ENCODE measurements at regions not wholly inside any gene's neighbourhood (a gene's known extent, or its start where the extent isn't known, plus 50 kb on each side); places are given as distances from the start of the nearest gene placed in this dataset.

- no peak overlapping the region; the same call in 2 of the 3 replicates for H3K4me2 ChIP-seq
- peaks cover 39% of the 10 kb centered on the region for H3K4me1 ChIP-seq
- FAIRE-seq: no peak
- TF ChIP-seq HOXB5 (CRISPR knock-in tag; IDR thresholded peaks at IDR 0.05): no peak
- no peak for TF ChIP-seq SMC3 (IDR thresholded peaks at IDR 0.05)
- TF ChIP-seq, protein P1, sequence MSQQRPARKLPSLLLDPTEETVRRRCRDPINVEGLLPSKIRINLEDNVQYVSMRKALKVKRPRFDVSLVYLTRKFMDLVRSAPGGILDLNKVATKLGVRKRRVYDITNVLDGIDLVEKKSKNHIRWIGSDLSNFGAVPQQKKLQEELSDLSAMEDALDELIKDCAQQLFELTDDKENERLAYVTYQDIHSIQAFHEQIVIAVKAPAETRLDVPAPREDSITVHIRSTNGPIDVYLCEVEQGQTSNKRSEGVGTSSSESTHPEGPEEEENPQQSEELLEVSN (IDR thresholded peaks at IDR 0.05; ENCODE audit: borderline replicate concordance, low read depth): no peak
- TF ChIP-seq ZFP36 (IDR thresholded peaks at IDR 0.05; ENCODE audit: borderline replicate concordance, partially characterized antibody): no peak
- no peak for TF ChIP-seq HOXB13 (CRISPR knock-in tag; IDR thresholded peaks at IDR 0.05; ENCODE audit: low read depth)
- TF ChIP-seq FOSL2 (IDR thresholded peaks at IDR 0.05): no peak
- no peak for TF ChIP-seq FOSL2 (CRISPR knock-in tag; IDR thresholded peaks at IDR 0.05)
- TF ChIP-seq ESRRA (IDR thresholded peaks at IDR 0.05; ENCODE audit: borderline replicate concordance, low read length): no peak
- no peak for TF ChIP-seq EHF (CRISPR knock-in tag; IDR thresholded peaks at IDR 0.05)
- TF ChIP-seq NPAS2 (CRISPR knock-in tag; IDR thresholded peaks at IDR 0.05; ENCODE audit: borderline replicate concordance): no peak
- TF ChIP-seq NFE2L2 (conservative IDR thresholded peaks at IDR 0.05; ENCODE audit: low read length): no peak
- TF ChIP-seq FOSB (CRISPR knock-in tag; IDR thresholded peaks at IDR 0.05): no peak
- no peak for TF ChIP-seq MYC (IDR thresholded peaks at IDR 0.05; ENCODE audit: borderline replicate concordance, low read length)
- peak overlapping the region; percentile 68 to 83 for H3K27ac ChIP-seq
- no peak for DNase-seq (ENCODE audit: low read depth in 1 of 2, low spot score in 1 of 2)
- CTCF ChIA-PET: interaction anchor here (0.8 to 0.9 kb wide), 2 partner anchors 10 to 22 kb away, joined by 3 read pairs; no protein-coding TSS in a partner anchor
- no peak overlapping the region for H3K4me3 ChIP-seq
- WGBS (ENCODE audit: missing lambda C conversion rate): 94% methylated on average over 21 of the region's 24 CpGs
- ATAC-seq: no peak
- POLR2A ChIA-PET: no interaction called here
- H3K9me3 ChIP-seq: no peaks in the 10 kb centered on the region
Measured at GRCh38 chr7:155884225-155885166, 72.2 kb upstream of the SHH start.

- no peak for ATAC-seq
- peak overlapping the region; percentile 41; the same call in 2 of the 3 replicates for H3K4me2 ChIP-seq
- FAIRE-seq: no peak
- TF ChIP-seq FOXS1 (CRISPR knock-in tag; IDR thresholded peaks at IDR 0.05) (no peak), ZFP36 (IDR thresholded peaks at IDR 0.05; ENCODE audit: borderline replicate concordance, partially characterized antibody) (no peak), CHD4 (IDR thresholded peaks at IDR 0.05; ENCODE audit: borderline replicate concordance) (no peak), HOXB5 (CRISPR knock-in tag; IDR thresholded peaks at IDR 0.05) (no peak), POLR2AphosphoS2 (conservative IDR thresholded peaks at IDR 0.05; ENCODE audit: low read length) (no peak), ESRRA (IDR thresholded peaks at IDR 0.05; ENCODE audit: borderline replicate concordance, low read length) (no peak), RCOR1 (IDR thresholded peaks at IDR 0.05; ENCODE audit: low read depth, low read length) (no peak), ZNF302 (CRISPR knock-in tag; IDR thresholded peaks at IDR 0.05) (no peak), TP53 (CRISPR knock-in tag; IDR thresholded peaks at IDR 0.05) (no peak), CBX8 (IDR thresholded peaks at IDR 0.05) (no peak), CEBPB (IDR thresholded peaks at IDR 0.05) (no peak), FOSL2 (IDR thresholded peaks at IDR 0.05) (no peak), FOSL2 (CRISPR knock-in tag; IDR thresholded peaks at IDR 0.05) (no peak), HEYL (CRISPR knock-in tag; IDR thresholded peaks at IDR 0.05) (no peak), NFE2L2 (conservative IDR thresholded peaks at IDR 0.05; ENCODE audit: low read length) (no peak), MYC (IDR thresholded peaks at IDR 0.05; ENCODE audit: borderline replicate concordance, low read length) (no peak), HOXB13 (CRISPR knock-in tag; IDR thresholded peaks at IDR 0.05; ENCODE audit: low read depth) (no peak), RAD21 (conservative IDR thresholded peaks at IDR 0.05 in 1 of 2, IDR thresholded peaks at IDR 0.05 in 1 of 2) (no peak), ATOH8 (CRISPR knock-in tag; IDR thresholded peaks at IDR 0.05; ENCODE audit: low read depth) (no peak)
- TF ChIP-seq, protein P2, sequence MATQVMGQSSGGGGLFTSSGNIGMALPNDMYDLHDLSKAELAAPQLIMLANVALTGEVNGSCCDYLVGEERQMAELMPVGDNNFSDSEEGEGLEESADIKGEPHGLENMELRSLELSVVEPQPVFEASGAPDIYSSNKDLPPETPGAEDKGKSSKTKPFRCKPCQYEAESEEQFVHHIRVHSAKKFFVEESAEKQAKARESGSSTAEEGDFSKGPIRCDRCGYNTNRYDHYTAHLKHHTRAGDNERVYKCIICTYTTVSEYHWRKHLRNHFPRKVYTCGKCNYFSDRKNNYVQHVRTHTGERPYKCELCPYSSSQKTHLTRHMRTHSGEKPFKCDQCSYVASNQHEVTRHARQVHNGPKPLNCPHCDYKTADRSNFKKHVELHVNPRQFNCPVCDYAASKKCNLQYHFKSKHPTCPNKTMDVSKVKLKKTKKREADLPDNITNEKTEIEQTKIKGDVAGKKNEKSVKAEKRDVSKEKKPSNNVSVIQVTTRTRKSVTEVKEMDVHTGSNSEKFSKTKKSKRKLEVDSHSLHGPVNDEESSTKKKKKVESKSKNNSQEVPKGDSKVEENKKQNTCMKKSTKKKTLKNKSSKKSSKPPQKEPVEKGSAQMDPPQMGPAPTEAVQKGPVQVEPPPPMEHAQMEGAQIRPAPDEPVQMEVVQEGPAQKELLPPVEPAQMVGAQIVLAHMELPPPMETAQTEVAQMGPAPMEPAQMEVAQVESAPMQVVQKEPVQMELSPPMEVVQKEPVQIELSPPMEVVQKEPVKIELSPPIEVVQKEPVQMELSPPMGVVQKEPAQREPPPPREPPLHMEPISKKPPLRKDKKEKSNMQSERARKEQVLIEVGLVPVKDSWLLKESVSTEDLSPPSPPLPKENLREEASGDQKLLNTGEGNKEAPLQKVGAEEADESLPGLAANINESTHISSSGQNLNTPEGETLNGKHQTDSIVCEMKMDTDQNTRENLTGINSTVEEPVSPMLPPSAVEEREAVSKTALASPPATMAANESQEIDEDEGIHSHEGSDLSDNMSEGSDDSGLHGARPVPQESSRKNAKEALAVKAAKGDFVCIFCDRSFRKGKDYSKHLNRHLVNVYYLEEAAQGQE (IDR thresholded peaks at IDR 0.05): no peak
- DNase-seq (ENCODE audit: low read depth in 1 of 2, low spot score in 1 of 2): no peak
- ChIA-PET CTCF (no interaction called here), POLR2A (no interaction called here)
- peak overlapping the region; percentile 68 to 83 for H3K27ac ChIP-seq
- peaks cover 39% of the 10 kb centered on the region for H3K4me1 ChIP-seq
- no peaks in the 10 kb centered on the region for H3K9me3 ChIP-seq
- 88% methylated on average over 10 of the region's 16 CpGs for WGBS (ENCODE audit: missing lambda C conversion rate)
- H3K4me3 ChIP-seq: no peak overlapping the region
Measured at GRCh38 chr7:155883491-155884224, 71.4 kb upstream of the SHH start.
